ENCODE measurements at regions not wholly inside any gene's neighbourhood (a gene's known extent, or its start where the extent isn't known, plus 50 kb on each side); places are given as distances from the start of the nearest gene placed in this dataset.

- no peak overlapping the region for H3K4me3 ChIP-seq (ENCODE audit: low read depth, low read length)
- TF ChIP-seq CTCF (IDR thresholded peaks at IDR 0.05; ENCODE audit: insufficient read depth, low read length): no peak
- no peak for DNase-seq (ENCODE audit: low read depth)
Observed at GRCh38 chr12:107495604-107496003, 190.0 kb upstream of the PWP1 start.

GRCh38 chr12:107497231-107497630 lies 188.4 kb upstream of the PWP1 start:
- TF ChIP-seq CTCF (IDR thresholded peaks at IDR 0.05; ENCODE audit: insufficient read depth, low read length): no peak
- H3K4me3 ChIP-seq (ENCODE audit: low read depth, low read length): no peak overlapping the region
- DNase-seq (ENCODE audit: low read depth): no peak

GRCh38 chr12:107500307-107500706 lies 185.3 kb upstream of the PWP1 start:
- no peak for DNase-seq (ENCODE audit: low read depth)
- no peak for TF ChIP-seq CTCF (IDR thresholded peaks at IDR 0.05; ENCODE audit: insufficient read depth, low read length)
- no peak overlapping the region for H3K4me3 ChIP-seq (ENCODE audit: low read depth, low read length)

- no peak overlapping the region for H3K4me3 ChIP-seq (ENCODE audit: low read depth, low read length)
- DNase-seq (ENCODE audit: low read depth): no peak
- TF ChIP-seq CTCF (IDR thresholded peaks at IDR 0.05; ENCODE audit: insufficient read depth, low read length): no peak
Observed at GRCh38 chr12:107501681-107502080, 183.9 kb upstream of the PWP1 start.

GRCh38 chr12:107503129-107503855 lies 182.3 kb upstream of the PWP1 start:
- no peak for DNase-seq (ENCODE audit: low read depth)
- no peak for TF ChIP-seq CTCF (IDR thresholded peaks at IDR 0.05; ENCODE audit: insufficient read depth, low read length)

GRCh38 chr12:107503887-107504885 lies 181.4 kb upstream of the PWP1 start:
- no peak for TF ChIP-seq CTCF (IDR thresholded peaks at IDR 0.05; ENCODE audit: insufficient read depth, low read length)
- no peak overlapping the region for H3K4me3 ChIP-seq (ENCODE audit: low read depth, low read length)
- no peak for DNase-seq (ENCODE audit: low read depth)

More at GRCh38 chr12:107503129-107503855, 182.3 kb upstream of the PWP1 start:
- no peak overlapping the region for H3K4me3 ChIP-seq (ENCODE audit: low read depth, low read length)
